HG02588 (cell line): ENCODE measurements at regions not wholly inside any gene's neighbourhood (a gene's known extent, or its start where the extent isn't known, plus 50 kb on each side); places are given as distances from the start of the nearest gene placed in this dataset.

Experiments
- ATAC-seq: cut with Tn5 transposase; IDR thresholded peaks from one replicate; pipeline ENCODE4 v1.9.1; 2021; ENCODE audit warnings: mild to moderate bottlenecking, moderate library complexity; ENCODE audit not compliant: unreplicated experiment

- ATAC-seq = no peak
These were observed 58.7 kb upstream of the PAPPA start for GRCh38 chr9:116094846-116095245.

- ATAC-seq = no peak
These were observed 58.2 kb upstream of the PAPPA start for GRCh38 chr9:116095403-116095802.

- ATAC-seq = no peak
These were observed 57.5 kb upstream of the PAPPA start for GRCh38 chr9:116096046-116096445.

DNA sequence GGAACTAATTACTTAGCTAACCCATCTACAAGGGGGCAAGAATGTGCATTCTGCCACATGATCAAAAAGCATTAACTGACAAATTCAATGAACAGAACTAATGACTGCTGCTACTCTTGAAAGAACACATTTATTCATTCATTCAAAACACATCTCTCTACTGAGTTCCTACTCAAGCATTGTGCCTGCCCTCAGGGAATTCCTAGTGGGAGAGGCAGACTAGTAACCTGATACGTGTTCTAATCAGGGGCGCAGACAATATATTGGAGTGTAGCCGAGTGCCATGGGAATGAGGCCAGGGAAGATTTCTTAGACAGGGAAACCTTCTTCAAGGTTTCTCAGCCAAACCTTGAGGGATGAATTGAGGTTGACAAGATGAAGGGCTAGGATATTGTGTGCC lies 56.7 kb upstream of the PAPPA start:
- no peak for ATAC-seq

GRCh38 chr9:116098476-116098875 lies 55.1 kb upstream of the PAPPA start:
- no peak for ATAC-seq

DNA sequence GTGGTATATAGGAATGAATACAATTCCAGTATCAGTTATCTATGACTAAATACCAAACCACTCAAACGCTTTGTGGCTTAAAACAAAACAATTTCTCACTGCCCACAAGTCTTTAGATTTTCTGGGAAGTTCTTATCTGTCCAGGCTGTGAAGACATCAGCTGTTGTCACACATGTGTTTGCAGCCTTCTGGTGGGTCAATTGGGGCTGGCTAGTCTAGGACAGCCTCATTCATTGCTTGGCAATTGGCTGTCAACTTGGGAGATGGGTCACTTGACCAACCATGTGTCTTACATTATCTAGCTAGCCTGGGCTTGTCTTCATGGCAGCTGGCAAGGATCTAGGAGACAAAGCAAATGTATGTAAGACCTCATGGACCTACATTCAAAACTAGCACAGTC lies 53.8 kb upstream of the PAPPA start:
- no peak for ATAC-seq

DNA sequence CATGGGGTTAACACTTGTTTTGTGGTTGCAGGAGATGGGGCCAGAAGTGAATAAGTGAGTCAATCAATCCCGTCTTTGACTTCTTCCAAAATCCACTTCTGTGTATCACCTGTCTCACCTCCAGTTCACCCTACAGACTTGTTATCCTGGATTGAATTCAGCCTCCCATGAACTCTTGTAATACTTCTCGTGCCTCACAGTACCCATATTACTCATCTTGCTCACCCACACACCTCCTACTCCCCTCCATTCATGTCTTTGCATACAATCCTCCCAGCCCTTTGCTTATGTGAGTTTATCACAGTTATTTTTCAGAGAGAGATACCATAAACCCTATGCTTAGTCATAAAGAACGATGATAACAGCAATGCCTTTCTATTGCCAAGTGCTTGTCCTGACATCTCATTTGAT lies 52.9 kb upstream of the PAPPA start:
- no peak for ATAC-seq

DNA sequence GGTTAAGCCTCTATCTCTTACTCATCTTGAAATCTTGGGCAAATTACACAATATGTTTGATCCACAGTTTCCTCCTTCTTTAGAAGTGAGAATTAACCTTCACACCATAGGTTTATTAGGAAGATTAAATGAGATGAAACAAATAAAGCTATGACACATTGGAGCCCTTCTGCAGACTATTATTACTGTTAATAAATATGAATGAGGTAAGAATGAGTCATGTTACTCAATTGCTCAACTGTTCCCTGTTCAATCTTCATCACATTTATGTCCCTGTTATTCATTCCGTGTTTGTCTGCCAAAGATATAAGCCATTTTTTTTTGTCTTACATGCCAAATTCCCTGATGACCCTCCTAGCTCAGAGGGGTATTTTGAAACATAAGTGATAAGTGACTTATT lies 52.1 kb upstream of the PAPPA start:
- no peak for ATAC-seq

GRCh38 chr9:116102596-116102995 lies 51.0 kb upstream of the PAPPA start:
- no peak for ATAC-seq
